ENCODE measurements at regions not wholly inside any gene's neighbourhood (a gene's known extent, or its start where the extent isn't known, plus 50 kb on each side); places are given as distances from the start of the nearest gene placed in this dataset.
"Not testable (repeated sequence)": the region's sequence is repeated elsewhere in the genome, so short reads cannot be mapped to it uniquely, and the experiment has no call there.

DNA sequence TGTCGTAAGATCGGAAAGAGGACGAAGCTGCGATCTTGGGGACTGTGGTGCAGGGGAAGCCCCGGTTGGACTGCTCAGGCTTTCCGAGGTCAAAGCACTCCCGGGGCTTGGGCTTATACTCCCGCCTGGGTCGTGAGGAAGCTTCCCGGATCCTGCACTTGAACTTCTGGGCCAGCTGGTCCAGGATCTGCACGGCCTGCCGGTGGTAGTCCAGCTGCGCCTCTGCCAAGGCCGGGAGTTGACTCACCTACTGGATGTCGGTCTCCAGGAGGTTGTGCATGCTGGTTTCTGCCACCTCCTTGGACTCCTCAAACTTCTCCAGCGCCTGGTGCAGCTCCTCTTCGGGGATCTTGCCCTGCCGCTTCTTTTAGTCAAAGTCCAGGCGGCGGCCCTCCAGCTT is 99.2 kb downstream of the KPNA2 start:
- DNase-seq (ENCODE audit: extremely low read depth in 1 of 11, low read depth in 9 of 11, low spot score in 4 of 11), result no peak

DNA sequence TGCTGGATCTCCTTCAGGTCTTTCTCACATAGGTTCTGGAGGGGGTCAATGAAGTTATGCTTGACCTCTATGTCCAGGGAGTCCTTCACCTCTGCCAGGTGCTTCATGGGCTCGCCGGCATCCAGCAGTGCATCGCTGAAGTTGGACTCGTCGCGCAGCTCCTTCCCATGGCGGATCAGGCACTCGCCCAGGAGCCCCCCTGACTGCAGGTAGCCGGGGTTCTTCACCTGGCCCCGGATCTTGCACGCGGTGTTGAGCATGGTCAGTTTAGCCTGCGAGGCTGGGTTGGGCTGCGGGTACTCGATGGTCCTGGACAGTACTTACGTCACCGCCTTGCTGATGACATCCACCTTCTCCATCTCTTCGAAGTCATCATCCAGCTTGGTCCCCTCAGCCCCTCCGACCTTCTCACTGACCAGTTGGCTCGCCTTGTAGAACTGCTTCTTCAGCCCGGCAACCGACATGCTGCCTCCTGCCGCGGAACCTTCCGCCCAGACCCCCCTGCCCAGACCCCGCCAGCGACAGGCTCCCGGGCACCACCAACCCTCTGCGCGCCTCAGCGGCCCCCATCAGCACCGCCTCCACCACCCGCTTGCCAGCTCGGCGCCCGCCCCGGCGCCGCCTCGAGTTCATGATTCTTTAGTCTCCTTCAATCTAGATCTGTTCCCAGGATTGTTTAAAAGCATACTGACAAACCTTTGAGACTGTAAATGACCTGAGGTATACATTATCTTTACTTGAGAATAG is 99.8 kb downstream of the KPNA2 start:
- no peak for DNase-seq (ENCODE audit: extremely low read depth in 1 of 11, low read depth in 9 of 11, low spot score in 4 of 11)

DNA sequence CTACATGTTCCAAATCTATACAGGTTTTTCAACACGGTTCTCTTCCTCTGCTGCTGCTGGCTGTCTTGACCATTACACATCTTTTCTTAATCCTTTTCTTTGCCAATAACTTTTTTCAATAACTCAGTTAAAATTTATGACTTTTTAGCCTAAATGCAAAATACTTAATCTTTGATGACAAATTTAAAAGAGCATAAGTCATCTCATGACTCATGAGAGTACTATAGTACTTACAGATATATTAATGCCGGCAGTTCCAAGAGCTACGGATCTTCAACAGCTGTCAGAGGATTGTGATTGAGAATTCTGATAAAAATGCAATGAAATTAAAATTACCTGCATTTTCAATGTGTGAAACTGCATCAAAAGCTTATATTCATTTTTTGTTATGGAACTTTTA is 105.5 kb downstream of the KPNA2 start:
- no peak for DNase-seq (ENCODE audit: extremely low read depth in 1 of 11, low read depth in 9 of 11, low spot score in 4 of 11)

DNA sequence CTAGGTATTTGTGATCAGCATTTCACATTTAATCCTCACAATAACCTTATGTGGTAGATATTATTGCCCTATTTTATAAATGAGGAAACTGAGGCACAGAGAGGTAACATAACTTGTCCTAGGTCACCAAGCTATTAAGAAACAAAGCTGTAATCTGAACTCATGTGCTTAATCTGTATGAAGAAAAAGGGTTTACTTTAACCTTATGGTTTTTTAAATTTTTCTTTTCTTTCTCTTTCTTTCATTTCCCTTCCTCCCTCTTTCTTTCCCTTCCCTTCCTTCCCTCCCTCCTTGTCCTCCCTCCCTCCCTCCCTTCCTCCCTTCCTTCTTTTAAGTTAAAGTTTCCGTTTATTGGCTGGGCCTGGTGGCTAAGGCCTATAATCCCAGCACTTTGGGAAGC is 105.2 kb upstream of the AMZ2 start:
- DNase-seq (ENCODE audit: extremely low read depth in 1 of 11, low read depth in 9 of 11, low spot score in 4 of 11), result no peak

DNA sequence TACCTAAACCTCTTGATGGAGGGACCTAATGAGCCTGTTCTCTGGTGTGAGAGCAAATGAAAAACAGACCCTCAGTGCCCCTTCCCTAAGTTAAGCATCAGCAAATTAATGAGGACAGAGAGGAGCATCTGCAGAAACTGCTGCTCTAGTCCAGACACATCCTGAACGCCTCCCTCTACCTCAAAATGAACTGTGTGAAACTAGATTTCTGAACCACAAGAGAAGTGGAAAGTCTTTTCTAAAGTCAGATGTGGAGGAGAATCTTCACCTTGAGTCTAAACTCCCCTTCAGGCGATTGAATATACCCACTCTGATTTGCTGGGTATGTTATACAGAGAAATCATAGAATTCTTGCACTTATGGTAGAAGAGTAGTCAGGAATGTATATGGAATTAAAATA is 104.4 kb upstream of the AMZ2 start:
- no peak for DNase-seq (ENCODE audit: extremely low read depth in 1 of 11, low read depth in 9 of 11, low spot score in 4 of 11)

DNA sequence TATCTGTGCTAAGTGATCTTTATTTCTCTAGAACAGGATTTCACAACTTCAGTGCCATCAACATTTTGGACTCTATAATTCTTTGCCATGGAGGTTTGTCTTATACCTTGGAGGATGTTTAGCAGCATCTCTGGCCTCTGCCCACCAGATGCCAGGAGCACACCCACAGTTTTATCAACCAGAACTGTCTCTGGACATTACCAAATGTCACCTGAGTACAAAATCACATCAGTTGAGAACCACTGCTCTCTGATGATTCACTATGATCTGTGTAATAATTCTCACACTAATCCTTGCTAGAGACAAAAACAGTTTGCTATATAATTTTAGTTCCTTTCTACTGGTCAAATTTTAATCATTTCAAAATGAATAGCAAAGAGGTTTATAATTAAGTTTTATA is 102.8 kb upstream of the AMZ2 start:
- DNase-seq (ENCODE audit: extremely low read depth in 1 of 11, low read depth in 9 of 11, low spot score in 4 of 11), result no peak

DNA sequence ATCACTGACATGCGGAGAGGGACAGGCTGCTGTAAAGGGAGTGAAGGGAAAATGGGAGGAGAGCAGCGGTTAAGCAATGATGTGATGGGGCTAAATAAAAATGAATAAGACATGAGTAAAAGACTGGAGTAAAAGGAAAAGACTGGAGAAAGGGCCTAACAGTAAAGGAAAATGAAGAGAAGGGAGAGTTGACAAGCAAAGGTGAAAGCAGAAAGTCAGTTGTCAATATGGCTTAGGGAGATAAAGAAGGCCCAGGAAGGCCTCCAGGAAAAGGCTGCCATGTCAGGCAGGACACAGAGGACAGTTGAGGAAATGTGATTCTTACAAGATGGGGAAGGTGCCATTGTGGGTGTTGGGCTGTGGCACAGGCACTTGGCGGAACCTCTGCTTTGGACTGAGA is 98.9 kb upstream of the AMZ2 start:
- no peak for DNase-seq (ENCODE audit: extremely low read depth in 1 of 11, low read depth in 9 of 11, low spot score in 4 of 11)

DNA sequence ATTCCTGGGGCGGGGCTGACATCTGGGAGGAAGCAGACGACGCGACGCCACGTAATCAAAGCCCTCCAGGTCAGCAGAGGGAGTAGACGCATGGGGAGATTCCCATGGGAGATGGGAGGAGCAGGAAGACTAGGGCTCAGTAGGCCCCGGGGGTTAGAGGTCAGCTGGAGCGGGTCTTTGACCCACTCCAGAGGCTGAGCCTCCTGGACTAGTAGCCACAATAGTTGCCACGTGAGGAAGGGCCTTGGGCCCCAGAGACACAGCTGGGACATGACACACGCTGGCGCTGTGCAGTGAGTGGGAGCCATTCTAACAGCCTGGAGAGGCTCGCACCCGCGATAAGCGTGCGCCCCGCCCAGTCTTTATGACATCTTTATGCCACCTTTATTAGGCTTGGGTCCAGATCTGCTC is 95.7 kb upstream of the AMZ2 start:
- no peak for DNase-seq (ENCODE audit: extremely low read depth in 1 of 11, low read depth in 9 of 11, low spot score in 4 of 11)

DNA sequence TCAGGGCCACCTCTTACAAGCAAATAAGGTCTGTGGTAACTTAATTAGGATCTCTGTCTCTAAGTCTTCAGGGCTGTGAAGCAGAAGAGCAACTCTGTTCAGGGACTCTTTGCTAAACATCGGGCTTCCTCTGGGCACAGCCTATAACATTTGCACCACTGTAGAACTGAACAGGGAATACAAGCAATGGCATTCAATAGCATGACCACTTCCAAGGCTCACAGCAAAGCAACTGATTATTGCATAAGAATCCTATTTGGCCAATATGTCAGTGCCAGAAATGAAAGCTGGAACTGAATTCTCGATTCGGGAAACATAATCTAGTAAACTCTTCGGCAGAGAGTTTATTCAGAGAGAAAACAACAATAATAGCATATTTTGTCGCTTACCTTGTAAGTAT is 92.2 kb upstream of the AMZ2 start:
- DNase-seq (ENCODE audit: extremely low read depth in 1 of 11, low read depth in 9 of 11, low spot score in 4 of 11), result no peak

DNA sequence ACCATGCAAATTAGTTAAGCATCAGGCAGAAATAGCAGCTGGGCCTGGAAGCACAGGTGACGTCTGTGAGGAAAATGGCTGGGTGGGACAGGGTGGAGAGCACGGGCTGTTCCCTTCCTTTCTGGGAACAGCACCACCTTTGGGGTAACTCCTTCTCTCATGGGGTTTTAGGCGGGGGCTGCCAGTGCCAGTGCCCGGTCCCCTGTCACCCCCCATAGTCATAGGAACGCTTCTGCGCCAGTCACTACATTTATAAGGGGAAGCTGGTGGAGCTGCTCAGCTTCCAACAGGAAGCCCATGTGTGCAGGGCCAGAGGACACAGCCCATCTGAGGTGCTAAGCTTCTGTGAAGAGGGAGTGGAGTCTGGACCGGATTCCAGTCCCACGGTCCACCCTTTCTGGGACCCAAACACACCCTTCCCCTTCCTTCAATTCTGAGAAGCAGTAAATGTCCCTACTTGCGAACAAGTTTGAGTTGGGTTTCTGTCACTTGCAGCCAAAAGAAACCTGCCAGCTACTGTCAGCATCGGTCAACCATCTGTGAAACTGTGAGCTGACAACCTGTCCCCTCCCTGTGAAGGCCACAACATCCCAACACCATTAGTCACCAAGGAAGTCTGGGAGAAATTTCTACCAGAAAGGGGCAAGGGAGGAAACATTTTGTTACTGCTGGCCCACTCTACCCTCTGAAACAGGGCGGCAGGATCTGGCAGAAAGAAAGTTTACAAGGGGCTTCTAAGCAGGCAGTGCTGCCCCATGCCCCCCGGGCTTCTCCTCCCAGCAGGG is 86.0 kb upstream of the AMZ2 start:
- no peak for DNase-seq (ENCODE audit: extremely low read depth in 1 of 11, low read depth in 9 of 11, low spot score in 4 of 11)

DNA sequence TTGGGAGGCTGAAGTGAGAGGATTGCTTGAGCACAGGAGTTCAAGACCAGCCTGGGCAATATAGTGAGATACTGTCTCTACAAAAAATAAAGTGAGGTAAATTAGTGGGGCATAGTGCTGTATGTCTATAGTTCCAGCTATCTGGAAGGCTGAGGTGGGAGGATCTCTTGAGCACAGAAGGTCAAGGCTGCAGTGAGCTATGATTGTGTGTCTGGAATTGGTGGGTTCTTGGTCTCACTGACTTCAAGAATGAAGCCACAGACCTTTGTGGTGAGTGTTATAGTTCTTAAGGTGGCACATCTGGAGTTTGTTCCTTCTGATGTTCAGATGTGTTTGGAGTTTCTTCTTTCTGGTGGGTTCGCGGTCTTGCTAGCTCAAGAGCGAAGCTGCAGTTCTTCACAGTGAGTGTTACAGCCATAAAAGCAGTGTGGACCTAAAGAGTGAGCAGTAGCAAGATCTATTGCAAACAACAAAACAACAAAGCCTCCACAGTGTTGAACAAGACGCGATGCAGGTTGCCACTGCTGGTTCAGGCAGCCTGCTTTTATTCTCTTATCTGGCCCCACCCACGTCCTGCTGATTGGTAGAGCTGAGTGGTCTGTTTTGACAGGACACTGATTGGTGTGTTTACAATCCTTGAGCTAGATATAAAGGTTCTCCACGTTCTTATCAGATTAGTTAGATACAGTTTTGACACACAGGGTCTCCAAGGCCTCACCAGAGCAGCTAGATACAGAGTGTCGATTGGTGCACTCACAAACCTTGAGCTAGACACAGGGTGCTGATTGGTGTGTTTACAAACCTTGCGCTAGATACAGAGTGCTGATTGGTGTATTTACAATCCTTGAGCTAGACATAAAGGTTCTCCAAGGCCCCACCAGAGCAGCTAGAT is 79.3 kb upstream of the AMZ2 start:
- not testable (repeated sequence) for DNase-seq (ENCODE audit: extremely low read depth in 1 of 11, low read depth in 9 of 11, low spot score in 4 of 11)

DNA sequence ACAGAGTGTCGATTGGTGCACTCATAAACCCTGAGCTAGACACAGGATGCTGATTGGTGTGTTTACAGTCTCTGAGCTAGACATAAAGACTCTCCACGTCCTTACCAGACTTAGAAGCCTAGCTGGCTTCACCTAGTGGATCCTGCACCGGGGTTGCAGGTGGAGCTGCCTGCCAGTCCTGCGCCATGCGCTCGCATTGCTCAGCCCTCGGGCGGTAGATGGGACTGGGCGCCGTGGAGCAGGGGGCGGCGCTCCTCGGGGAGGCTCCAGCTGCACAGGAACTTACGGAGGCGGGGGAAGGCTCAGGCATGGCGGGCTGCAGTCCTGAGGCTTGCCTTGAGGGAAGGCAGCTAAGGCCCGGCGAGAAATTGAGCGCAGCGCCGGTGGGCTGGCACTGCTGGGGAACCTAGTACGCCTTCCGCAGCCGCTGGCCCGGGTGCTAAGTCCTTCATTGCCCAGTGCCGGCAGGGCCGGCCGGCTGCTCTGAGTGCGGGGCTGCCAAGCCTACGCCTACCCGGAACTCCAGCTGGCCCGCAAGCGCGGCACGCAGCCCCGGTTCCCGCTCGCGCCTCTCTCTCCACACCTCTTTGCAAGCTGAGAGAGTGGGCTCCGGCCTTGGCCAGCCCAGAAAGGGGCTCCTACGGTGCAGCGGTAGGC is 78.5 kb upstream of the AMZ2 start:
- DNase-seq (ENCODE audit: extremely low read depth in 1 of 11, low read depth in 9 of 11, low spot score in 4 of 11), result not testable (repeated sequence)

DNA sequence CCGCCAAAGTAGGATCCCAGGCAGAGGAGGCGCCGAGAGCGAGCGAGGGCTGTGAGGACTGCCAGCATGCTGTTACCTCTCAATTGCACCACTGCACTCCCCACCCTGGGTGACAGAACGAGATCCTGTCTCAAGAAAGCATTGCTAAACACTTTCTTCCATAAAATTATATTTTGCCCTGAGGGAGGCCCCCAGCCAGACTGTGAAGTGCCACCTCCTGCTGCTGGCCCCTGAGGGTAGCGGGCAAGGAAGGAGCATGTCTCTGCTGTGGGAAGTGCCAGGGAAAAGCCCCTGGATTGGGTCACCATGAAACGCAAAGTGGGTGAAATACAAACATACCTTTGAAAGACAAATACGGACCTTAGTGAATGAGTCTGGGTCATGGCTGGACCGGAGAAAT is 78.0 kb upstream of the AMZ2 start:
- no peak for DNase-seq (ENCODE audit: extremely low read depth in 1 of 11, low read depth in 9 of 11, low spot score in 4 of 11)

DNA sequence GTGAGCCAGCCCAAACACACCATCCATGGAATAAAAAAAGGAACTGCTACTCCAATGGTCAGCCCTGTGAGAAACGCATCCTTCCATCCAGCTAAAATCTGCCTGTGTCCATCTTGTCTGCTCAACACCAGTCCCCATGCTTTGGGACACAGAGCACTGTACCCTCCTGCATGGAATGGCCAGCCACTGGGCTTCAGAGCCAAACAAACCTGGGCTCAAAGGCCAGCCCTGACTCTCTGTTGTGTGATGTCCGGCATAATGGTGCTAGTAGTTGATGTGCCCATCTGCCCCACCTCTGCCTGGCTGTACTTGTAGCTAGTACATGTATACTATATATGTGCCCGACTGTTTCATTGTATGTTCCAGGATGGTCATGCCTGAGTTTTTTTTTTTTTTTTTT is 77.6 kb upstream of the AMZ2 start:
- no peak for DNase-seq (ENCODE audit: extremely low read depth in 1 of 11, low read depth in 9 of 11, low spot score in 4 of 11)

DNA sequence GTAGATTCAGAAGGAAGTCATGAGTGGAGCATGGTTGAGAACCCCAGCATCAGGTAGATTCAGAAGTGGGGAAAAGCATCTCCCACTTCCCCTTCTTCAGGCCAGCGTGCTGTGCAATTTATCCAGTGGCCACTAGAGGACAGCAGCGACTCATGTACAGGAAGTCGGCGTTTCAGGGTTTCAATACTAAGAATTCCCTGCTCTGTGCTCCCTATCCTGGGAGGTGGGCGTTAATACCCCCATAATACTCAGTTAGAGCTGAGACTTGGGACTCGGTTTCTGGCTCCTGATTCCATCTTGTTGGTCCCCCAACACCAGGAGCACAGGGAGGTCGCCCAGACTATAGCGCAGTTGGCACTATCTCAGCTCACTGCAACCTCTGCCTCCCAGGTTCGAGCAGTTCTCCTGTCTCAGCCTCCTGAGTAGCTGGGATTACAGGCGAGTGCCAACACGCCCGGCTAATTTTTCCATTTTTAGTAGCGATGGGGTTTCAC is 75.3 kb upstream of the AMZ2 start:
- DNase-seq (ENCODE audit: extremely low read depth in 1 of 11, low read depth in 9 of 11, low spot score in 4 of 11), result peak in 9 of 11 donors; percentile 22 to 71 (median 46)

DNA sequence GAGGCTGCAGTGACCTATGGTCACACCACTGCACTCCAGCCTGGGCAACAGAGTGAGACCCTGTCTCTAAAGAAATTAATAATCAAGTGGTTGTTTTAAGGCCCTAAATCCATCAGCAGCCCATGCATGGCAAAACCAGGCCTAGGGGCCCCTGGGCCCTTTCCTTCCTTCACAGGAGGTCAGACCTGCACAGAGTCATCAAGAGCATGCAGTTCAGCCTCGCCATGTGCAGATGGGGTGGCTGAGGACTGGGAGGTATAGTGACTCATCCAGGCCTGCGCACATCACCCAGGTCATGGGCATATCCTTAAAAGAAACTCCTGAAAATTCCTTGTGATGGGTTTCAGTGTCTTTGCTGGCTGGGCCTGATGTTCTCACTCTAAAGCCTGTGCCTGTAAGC is 72.4 kb upstream of the AMZ2 start:
- no peak for DNase-seq (ENCODE audit: extremely low read depth in 1 of 11, low read depth in 9 of 11, low spot score in 4 of 11)

DNA sequence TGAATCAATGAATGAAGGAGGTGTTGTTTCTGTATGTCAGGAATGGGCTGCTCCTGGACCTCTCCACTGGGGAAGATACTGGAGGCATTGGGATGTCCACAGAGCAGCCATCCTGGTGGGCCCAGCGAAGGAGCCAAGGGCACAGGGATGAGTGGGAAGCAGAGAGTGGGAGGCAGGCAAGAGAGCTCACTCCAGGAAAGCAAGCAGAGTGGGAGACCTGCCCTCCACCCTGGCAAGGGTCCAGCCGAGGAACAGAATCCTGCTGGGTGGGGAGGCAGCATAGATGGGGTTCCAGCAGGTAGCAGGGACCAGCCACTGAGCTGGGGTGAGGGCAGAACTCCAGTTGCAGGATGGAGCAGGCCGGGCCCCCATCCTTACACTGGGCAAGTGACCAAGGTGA is 71.9 kb upstream of the AMZ2 start:
- DNase-seq (ENCODE audit: extremely low read depth in 1 of 11, low read depth in 9 of 11, low spot score in 4 of 11), result no peak

DNA sequence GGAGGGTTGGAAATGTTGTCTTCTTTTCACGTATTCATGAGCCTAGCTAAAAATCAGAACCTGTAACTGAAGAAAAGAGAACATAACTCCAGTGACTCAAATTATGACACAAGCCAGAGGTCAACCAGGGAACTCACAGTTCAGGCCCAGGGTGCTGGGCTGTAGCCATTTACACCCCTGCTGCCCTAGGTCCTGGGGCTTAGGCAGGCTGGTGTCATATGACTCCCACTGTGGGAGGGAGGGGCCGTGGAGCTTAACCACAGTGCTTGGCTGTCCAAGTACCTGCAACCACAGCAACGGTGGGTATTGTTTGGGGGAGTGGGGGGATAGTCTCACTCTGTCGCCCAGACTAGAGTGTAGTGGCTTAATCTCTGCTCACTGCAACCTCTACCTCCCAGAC is 71.1 kb upstream of the AMZ2 start:
- DNase-seq (ENCODE audit: extremely low read depth in 1 of 11, low read depth in 9 of 11, low spot score in 4 of 11), result no peak

DNA sequence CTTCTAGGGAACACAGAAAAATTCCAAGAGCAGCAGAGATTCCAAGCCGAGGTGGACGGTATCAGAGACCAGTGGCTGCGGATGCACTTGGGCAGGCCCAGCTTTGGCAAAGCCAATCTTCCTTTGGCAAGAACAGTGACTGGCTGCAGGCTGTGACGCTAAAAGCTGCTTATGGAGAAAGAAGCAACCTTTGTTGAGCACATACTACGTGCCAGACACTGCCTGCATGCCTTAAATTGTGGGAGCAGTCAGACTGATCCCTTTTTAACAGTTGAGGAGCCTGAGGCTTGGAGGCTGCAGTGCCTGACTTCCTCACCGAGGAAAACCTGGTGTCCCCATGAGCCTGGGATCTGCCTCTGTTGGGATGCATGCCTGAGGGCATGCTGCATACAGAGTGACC is 69.0 kb upstream of the AMZ2 start:
- no peak for DNase-seq (ENCODE audit: extremely low read depth in 1 of 11, low read depth in 9 of 11, low spot score in 4 of 11)
